Neural progenitor cell (in vitro differentiated cells): ENCODE measurements at regions not wholly inside any gene's neighbourhood (a gene's known extent, or its start where the extent isn't known, plus 50 kb on each side); places are given as distances from the start of the nearest gene placed in this dataset.

Experiments
- DNase-seq: peaks from one replicate; pipeline ENCODE4 v3.0.0-alpha.2; 2016; ENCODE audit warnings: low spot score
- H2AFZ ChIP-seq: fragments of 200-600 bp; sonication (generic); replicated peaks from 2 replicates; pipeline ENCODE4 v1.6.1; 2016; ENCODE audit warnings: antibody characterized with exemption
- H3F3A ChIP-seq: fragments of 200-600 bp; sonication (generic); 2 replicates; pipeline ENCODE4 v1.6.1; 2016; ENCODE audit warnings: antibody characterized with exemption, low read depth
- H3K27ac ChIP-seq: fragments of 200-600 bp; sonication (generic); 2 replicates; pipeline ENCODE4 v1.5.1; 2016; ENCODE audit warnings: mild to moderate bottlenecking
- H3K27me3 ChIP-seq: fragments of 200-600 bp; sonication (generic); 2 replicates; pipeline ENCODE4 v1.6.1; 2016; ENCODE audit warnings: mild to moderate bottlenecking, moderate library complexity
- H3K36me3 ChIP-seq: fragments of 200-600 bp; sonication (generic); 2 replicates; pipeline ENCODE4 v1.5.1; 2016
- H3K4me1 ChIP-seq: fragments of 200-600 bp; sonication (generic); 2 replicates; pipeline ENCODE4 v1.6.1; 2016; ENCODE audit warnings: mixed run types
- H3K4me2 ChIP-seq: fragments of 200-600 bp; sonication (generic); 2 replicates; pipeline ENCODE4 v1.6.1; 2016
- H3K4me3 ChIP-seq: fragments of 200-600 bp; sonication (generic); 2 replicates; pipeline ENCODE4 v1.5.1; 2016
- H3K79me2 ChIP-seq: fragments of 200-600 bp; sonication (generic); 2 replicates; pipeline ENCODE4 v1.6.1; 2016; ENCODE audit warnings: low read depth
- H3K9ac ChIP-seq: fragments of 200-600 bp; sonication (generic); 2 replicates; pipeline ENCODE4 v1.6.1; 2016
- H3K9me3 ChIP-seq: fragments of 200-600 bp; sonication (generic); 2 replicates; pipeline ENCODE4 v1.5.1; 2016; ENCODE audit warnings: low read depth
- H4K20me1 ChIP-seq: fragments of 200-600 bp; sonication (generic); 2 replicates; pipeline ENCODE4 v1.6.1; 2016; ENCODE audit warnings: low read depth
- H3K27ac Mint-ChIP-seq: 3 replicates; pipeline ENCODE4 v1.8.0; 2021; ENCODE audit warnings: mixed read lengths
- H3K27me3 Mint-ChIP-seq: 2 replicates; pipeline ENCODE4 v1.8.0; 2022; ENCODE audit warnings: low read depth, mild to moderate bottlenecking, inconsistent platforms, moderate library complexity, mixed read lengths; ENCODE audit not compliant: insufficient read depth
- H3K36me3 Mint-ChIP-seq: 3 replicates; pipeline ENCODE4 v1.8.0; 2021; ENCODE audit warnings: mixed read lengths
- H3K4me1 Mint-ChIP-seq: 3 replicates; pipeline ENCODE4 v1.8.0; 2021; ENCODE audit warnings: mixed read lengths
- H3K4me3 Mint-ChIP-seq: 3 replicates; pipeline ENCODE4 v1.8.0; 2021; ENCODE audit warnings: mild to moderate bottlenecking, moderate library complexity, mixed read lengths
- H3K9me3 Mint-ChIP-seq: 3 replicates; pipeline ENCODE4 v1.8.0; 2020; ENCODE audit warnings: mixed read lengths
- CTCF ChIP-seq: fragments of 200-600 bp; sonication (generic); IDR thresholded peaks from 2 replicates; pipeline ENCODE4 v1.5.1; 2017; ENCODE audit warnings: antibody characterized with exemption, mild to moderate bottlenecking
- EZH2 ChIP-seq: fragments of 200-600 bp; sonication (generic); IDR thresholded peaks from 2 replicates; pipeline ENCODE4 v1.6.1; 2017; ENCODE audit warnings: antibody characterized with exemption, mild to moderate bottlenecking, moderate library complexity
- EZH2phosphoT487 ChIP-seq: fragments of 200-600 bp; sonication (generic); IDR thresholded peaks from 2 replicates; pipeline ENCODE4 v1.6.1; 2017; ENCODE audit warnings: antibody characterized with exemption

- Histone ChIP-seq H3K79me2 (no peaks in the 10 kb centered on the region), H3K4me3 (no peak overlapping the region), H4K20me1 (no peaks in the 10 kb centered on the region), H3K36me3 (no peaks in the 10 kb centered on the region), H3K27ac (no peak overlapping the region), H3K9me3 (no peaks in the 10 kb centered on the region), H3F3A (no peaks in the 10 kb centered on the region), H3K27me3 (no peaks in the 10 kb centered on the region), H3K9ac (no peak overlapping the region), H3K4me2 (no peak overlapping the region), H2AFZ (no peak overlapping the region), H3K4me1 (peaks cover 20% of the 10 kb centered on the region)
- no peak overlapping the region for H3K27ac Mint-ChIP-seq
- peaks cover 41% of the 10 kb centered on the region for H3K4me1 Mint-ChIP-seq
- TF ChIP-seq EZH2phosphoT487 = no peak
- no peak for TF ChIP-seq EZH2
- no peak for TF ChIP-seq CTCF
- no peak for DNase-seq
- H3K27me3 Mint-ChIP-seq = peaks cover 6% of the 10 kb centered on the region
- H3K9me3 Mint-ChIP-seq = no peaks in the 10 kb centered on the region
- no peaks in the 10 kb centered on the region for H3K36me3 Mint-ChIP-seq
- no peak overlapping the region for H3K4me3 Mint-ChIP-seq
Observed at GRCh38 chr13:50144246-50145160, 129.3 kb downstream of the KCNRG start.

GRCh38 chr13:50149214-50149613, 134.0 kb downstream of the KCNRG start:
- no peaks in the 10 kb centered on the region for H3K27me3 ChIP-seq
- H3K4me3 ChIP-seq = no peak overlapping the region
- no peak for TF ChIP-seq EZH2
- TF ChIP-seq EZH2phosphoT487 = no peak
- no peak for TF ChIP-seq CTCF
- peaks cover 2% of the 10 kb centered on the region for H3K27me3 Mint-ChIP-seq
- H3K9ac ChIP-seq = no peak overlapping the region
- peaks cover 9% of the 10 kb centered on the region for H3K4me1 ChIP-seq
- H3K36me3 ChIP-seq = no peaks in the 10 kb centered on the region
- H3K36me3 Mint-ChIP-seq = no peaks in the 10 kb centered on the region
- H3K4me2 ChIP-seq = no peak overlapping the region
- no peaks in the 10 kb centered on the region for H3K9me3 ChIP-seq
- no peaks in the 10 kb centered on the region for H3K79me2 ChIP-seq
- H4K20me1 ChIP-seq = no peaks in the 10 kb centered on the region
- H3F3A ChIP-seq = no peaks in the 10 kb centered on the region
- H3K27ac ChIP-seq = no peak overlapping the region
- no peak overlapping the region for H2AFZ ChIP-seq
- peaks cover 37% of the 10 kb centered on the region for H3K4me1 Mint-ChIP-seq
- no peak for DNase-seq
- no peaks in the 10 kb centered on the region for H3K9me3 Mint-ChIP-seq
- no peak overlapping the region for H3K4me3 Mint-ChIP-seq
- no peak overlapping the region for H3K27ac Mint-ChIP-seq

- Mint-ChIP-seq H3K4me3 (no peak overlapping the region), H3K36me3 (no peaks in the 10 kb centered on the region), H3K9me3 (no peaks in the 10 kb centered on the region), H3K27me3 (peaks cover 2% of the 10 kb centered on the region), H3K27ac (no peak overlapping the region), H3K4me1 (peaks cover 38% of the 10 kb centered on the region)
- Histone ChIP-seq H3K27ac (no peak overlapping the region), H3K36me3 (no peaks in the 10 kb centered on the region), H3K4me3 (no peak overlapping the region), H2AFZ (no peak overlapping the region), H3F3A (no peaks in the 10 kb centered on the region), H3K79me2 (no peaks in the 10 kb centered on the region), H3K27me3 (no peaks in the 10 kb centered on the region), H3K9me3 (no peaks in the 10 kb centered on the region), H3K9ac (no peak overlapping the region), H3K4me2 (no peak overlapping the region), H4K20me1 (no peaks in the 10 kb centered on the region), H3K4me1 (peaks cover 9% of the 10 kb centered on the region)
- TF ChIP-seq EZH2phosphoT487 (no peak), CTCF (no peak), EZH2 (no peak)
- no peak for DNase-seq
Observed at GRCh38 chr13:50149932-50150331, 134.7 kb downstream of the KCNRG start.
